CD4-positive, alpha-beta T cell treated with Interleukin-4 for 1 hour (primary cell): ENCODE measurements at regions not wholly inside any gene's neighbourhood (a gene's known extent, or its start where the extent isn't known, plus 50 kb on each side); places are given as distances from the start of the nearest gene placed in this dataset.

Source experiments
- DNase-seq, 2 donors: peaks; one replicate each; pipeline ENCODE4 v3.0.0-alpha.2; 2020 to 2022

DNA sequence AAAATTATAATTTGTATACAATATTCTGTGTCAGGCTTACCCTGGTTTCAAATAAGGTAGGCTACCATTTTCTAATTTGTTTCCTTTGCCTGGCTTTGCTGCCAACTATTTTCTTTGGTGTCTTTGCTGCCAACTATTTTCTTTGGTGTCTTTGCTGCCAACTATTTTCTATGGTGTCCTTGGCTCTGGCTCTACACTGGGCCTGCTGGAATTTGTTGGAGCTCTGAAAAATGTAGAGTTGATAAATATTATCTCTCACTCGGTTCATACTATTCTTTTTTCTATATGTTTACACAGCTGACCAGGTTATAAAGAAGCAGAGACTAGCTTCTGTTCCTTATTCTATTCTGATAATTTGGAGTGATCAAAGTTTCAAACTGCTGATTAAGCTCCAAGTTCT is 768.0 kb upstream of the PHF14 start:
- DNase-seq: no peak

DNA sequence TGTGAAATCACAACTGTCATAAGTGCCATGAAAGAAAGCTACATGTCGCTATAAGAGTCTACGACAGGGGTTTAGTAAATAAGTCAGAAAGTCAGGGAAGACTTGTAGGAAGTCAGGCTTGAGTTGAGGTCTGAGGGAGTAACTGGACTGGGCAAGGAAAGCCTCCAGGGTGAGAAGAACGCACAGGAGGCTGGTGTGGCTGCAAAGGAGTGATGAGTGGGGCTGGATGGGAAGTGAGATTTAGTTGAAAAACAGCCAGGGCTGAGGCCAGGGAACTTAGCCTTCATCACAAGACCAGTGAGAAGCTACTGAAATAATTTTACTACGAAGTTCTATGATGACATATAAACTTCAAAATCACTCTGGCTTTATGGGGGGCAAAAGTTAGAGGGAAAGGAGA is 763.7 kb upstream of the PHF14 start:
- DNase-seq: no peak

DNA sequence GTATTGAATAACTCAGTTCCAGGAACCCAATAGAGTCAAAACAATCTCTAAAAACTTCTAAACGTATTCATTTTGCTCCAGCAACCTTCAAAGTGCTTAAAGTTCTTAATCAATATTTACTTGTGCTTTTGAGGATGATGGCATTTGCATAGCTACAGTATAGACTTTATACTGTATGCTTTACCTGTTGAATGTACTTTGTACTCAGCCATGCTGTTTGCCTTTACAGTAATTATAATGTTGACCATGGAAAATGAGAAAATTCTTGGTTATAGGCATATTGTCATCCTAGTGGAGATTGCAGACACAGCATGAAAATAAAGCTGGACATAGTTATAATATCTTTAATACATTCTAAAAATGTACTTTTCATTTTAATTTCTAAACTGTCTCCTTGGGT is 762.7 kb upstream of the PHF14 start:
- DNase-seq: no peak

DNA sequence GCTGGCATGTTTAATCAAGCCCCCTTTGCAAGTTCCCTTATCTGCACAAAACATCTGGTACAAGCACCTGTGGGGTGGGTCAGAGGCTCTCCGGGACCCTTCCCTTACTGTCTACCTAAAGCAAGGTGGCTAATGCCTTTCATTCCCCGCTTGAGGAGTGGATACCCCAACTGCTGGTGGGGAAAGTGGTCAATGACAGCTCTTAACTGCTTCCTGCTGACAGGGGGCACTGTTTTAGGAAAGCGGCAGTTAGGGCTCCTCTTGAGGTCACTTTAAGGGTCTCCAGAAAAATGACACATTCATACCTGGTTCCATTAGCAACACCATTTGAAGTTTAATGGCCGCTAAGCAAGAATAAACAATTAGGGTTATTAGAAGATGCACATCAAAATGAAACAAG is 761.8 kb upstream of the PHF14 start:
- no peak for DNase-seq

DNA sequence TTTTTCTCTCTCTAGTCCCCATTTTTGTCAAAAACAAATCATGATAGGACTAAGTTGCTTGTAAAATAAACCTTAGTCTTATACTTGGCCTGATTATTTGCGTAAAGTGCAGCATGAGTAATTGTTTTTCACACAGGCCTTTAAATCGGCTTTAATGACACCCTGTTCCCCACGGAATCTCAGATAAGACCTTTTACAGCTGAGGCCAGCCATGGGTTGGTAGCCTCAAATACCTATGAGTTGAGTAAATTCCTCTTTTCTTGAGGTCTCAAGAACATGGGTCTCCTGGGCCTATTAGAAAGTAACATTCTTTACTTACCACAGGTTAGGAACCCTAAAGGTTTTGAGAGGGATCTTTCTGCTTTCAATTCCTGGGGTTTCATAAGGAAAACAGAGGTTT is 761.0 kb upstream of the PHF14 start:
- DNase-seq: no peak

GRCh38 chr7:10216462-10216861 is 757.2 kb upstream of the PHF14 start:
- no peak for DNase-seq

GRCh38 chr7:10221084-10221483 is 752.6 kb upstream of the PHF14 start:
- DNase-seq: no peak

GRCh38 chr7:10222976-10223375 is 750.7 kb upstream of the PHF14 start:
- DNase-seq: no peak

DNA sequence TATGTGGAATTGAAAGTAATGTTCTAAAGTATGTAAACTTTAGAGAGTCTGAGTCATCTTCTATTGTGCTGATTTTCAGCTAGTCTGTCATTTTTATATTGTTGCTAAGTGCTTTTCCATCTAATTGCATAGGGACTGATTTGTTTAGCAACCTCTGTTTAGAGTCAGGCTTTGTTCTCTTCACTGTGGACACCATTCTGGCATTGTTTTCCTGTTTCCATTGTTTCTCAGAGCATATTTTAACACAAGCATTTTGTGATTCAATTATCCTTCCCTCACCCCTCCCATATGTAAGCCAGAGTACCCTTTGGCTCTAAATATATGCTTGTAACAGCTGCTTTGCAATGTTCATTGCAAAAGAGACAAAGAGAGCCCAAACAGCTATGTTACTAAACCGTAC is 748.4 kb upstream of the PHF14 start:
- no peak for DNase-seq

GRCh38 chr7:10237306-10237705 is 736.4 kb upstream of the PHF14 start:
- DNase-seq: no peak

- DNase-seq: no peak
These were observed 735.0 kb upstream of the PHF14 start for GRCh38 chr7:10238641-10239040.

DNA sequence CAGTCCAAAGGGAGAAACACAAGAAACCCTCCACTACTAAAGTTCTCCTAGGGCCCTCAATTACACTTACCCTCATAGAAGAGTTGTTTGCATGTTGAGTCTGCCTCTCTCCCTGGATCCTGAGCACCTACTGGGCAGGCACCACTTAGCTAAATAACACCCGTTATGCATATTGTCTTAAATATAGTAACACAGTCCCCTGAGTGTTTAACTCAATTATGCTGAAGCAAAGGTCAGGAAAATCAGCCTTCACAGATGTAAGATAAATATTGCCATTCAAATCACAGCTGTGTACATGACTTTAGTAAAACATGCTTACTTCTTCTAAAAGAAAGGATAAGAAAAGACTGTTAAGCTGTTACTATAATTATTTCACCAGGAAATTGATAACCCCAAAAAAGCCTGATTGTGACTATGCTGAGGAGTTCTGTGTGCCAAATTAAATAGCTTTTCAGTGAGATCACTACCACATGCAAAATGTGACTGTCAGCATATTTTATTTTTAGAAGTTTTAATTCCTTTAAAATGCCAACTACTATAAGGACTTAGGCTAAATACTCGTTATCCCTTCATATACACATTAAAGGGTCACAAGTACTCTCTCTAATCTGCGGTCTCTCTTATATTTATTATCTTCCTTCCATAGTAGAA is 733.9 kb upstream of the PHF14 start:
- no peak for DNase-seq

DNA sequence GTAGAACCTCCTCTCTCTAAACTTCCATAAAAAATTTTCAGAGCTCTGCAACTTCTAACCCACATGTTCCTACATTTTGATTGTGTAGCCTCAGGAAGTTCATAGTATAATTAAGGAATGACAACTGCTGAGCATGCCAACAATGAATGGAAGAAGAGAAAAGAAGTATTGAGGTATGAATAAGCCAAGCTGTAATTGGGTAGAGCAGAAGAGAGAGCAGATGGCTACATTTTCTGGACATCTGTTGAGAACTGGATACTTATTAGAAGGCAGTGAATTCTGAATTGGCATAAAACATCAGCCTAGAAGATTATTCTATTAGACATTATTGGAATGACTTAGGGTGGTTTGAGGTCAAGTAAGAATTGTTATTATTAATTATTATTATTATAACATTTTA is 728.3 kb upstream of the PHF14 start:
- no peak for DNase-seq

GRCh38 chr7:10257438-10257837 is 716.2 kb upstream of the PHF14 start:
- DNase-seq: no peak

GRCh38 chr7:10266976-10267375 is 706.7 kb upstream of the PHF14 start:
- no peak for DNase-seq

DNA sequence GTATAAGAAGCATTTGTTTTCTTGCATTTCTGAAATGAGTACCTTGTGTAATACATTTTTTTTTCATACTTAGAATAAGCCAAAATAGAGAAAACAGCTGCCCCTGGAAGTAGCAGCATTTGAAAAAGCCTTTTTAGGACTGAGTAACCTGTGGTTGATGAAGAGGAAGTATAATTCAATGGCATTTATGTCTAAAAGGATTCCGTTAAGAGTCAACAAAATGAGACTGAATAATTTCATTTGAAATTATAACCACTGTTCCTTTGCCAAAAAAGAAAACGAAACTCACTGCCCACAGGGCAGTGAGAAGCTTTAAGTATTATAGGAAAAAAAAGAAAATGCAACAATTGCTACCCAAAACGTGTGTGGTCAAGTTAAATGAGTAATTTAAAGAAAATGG is 705.6 kb upstream of the PHF14 start:
- no peak for DNase-seq

DNA sequence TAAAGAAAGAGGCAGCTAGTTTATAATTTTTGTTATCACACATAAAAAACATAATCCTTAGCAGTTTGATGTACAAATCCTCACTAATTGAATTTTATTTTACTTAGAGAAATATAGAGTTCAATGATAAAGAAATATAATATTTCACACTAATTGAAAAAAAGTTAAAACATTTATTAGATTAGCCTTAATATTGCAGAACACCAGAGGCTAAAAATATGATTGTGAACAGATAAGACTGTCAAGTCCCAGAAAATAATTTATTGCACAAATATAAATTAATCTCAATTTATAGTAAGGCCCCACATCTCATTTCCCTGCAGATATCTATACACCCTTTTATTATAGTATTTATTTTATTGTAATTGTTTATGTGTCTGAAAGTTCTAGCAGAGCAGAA is 690.8 kb upstream of the PHF14 start:
- no peak for DNase-seq

- no peak for DNase-seq
These were observed 689.7 kb upstream of the PHF14 start for GRCh38 chr7:10284001-10284400.

- no peak for DNase-seq
These were observed 674.3 kb upstream of the PHF14 start for GRCh38 chr7:10299384-10299783.

- DNase-seq: no peak
These were observed 673.1 kb upstream of the PHF14 start for GRCh38 chr7:10300577-10300976.

- DNase-seq: no peak
These were observed 665.4 kb upstream of the PHF14 start for GRCh38 chr7:10308276-10308675.

- no peak for DNase-seq
These were observed 660.7 kb upstream of the PHF14 start for GRCh38 chr7:10312942-10313341.

- no peak for DNase-seq
These were observed 657.8 kb upstream of the PHF14 start for GRCh38 chr7:10315881-10316280.

DNA sequence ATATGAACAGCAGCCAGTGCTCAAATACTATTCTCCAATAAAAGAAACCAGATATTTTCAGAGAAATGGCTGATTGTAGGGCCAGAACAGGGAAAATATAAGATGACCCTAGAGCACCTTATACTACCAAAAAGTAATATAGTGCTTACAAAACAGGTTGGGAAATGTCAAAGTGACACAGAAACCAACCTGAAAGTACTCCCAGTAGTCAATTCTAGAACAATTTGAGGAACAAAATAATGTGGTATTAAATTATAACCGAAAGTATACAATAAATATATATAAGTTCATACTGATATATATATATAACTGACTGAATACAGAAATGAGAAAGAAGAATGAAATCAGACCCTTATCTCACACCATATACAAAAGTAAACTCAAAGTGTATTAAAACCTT is 657.2 kb upstream of the PHF14 start:
- no peak for DNase-seq

DNA sequence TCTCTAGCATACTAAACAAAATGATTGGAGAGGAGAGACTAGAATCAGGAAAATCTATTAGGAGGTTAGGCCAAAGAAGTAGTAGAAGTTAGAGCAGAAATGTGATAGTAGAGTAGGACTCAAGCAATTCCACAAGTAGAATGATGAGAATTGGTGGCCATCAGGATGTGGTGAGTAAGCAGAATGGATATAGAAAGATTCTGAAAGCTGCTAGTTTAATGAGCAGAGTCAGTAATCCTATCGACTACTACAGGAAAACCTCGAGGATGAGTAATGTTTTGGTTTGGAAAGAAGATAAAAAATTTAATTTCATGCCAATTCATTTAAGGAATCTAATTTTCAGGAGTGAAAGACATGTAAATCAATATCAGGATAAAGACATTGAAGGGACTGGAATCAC is 648.3 kb upstream of the PHF14 start:
- no peak for DNase-seq

DNA sequence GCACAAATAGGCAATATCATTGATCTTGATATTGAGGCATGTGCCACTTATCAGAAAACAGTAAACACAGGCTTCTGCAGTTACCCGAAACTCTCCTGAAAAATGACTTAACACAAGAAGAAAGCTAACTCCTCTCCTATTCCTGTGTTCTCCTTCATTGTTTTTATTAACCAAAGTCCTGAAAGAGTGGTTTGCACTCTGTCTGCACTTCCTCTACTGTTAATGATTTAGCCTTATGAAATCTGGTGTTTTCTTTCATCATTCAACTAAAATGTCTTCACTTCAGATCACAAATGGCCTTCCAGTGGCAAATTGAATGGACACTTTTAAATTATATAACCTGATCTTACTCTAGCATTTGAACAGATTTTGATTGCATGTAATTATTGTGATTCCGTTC is 630.6 kb upstream of the PHF14 start:
- no peak for DNase-seq
